ENCODE measurements at regions not wholly inside any gene's neighbourhood (a gene's known extent, or its start where the extent isn't known, plus 50 kb on each side); places are given as distances from the start of the nearest gene placed in this dataset.
"Not testable (repeated sequence)": the region's sequence is repeated elsewhere in the genome, so short reads cannot be mapped to it uniquely, and the experiment has no call there.

DNA sequence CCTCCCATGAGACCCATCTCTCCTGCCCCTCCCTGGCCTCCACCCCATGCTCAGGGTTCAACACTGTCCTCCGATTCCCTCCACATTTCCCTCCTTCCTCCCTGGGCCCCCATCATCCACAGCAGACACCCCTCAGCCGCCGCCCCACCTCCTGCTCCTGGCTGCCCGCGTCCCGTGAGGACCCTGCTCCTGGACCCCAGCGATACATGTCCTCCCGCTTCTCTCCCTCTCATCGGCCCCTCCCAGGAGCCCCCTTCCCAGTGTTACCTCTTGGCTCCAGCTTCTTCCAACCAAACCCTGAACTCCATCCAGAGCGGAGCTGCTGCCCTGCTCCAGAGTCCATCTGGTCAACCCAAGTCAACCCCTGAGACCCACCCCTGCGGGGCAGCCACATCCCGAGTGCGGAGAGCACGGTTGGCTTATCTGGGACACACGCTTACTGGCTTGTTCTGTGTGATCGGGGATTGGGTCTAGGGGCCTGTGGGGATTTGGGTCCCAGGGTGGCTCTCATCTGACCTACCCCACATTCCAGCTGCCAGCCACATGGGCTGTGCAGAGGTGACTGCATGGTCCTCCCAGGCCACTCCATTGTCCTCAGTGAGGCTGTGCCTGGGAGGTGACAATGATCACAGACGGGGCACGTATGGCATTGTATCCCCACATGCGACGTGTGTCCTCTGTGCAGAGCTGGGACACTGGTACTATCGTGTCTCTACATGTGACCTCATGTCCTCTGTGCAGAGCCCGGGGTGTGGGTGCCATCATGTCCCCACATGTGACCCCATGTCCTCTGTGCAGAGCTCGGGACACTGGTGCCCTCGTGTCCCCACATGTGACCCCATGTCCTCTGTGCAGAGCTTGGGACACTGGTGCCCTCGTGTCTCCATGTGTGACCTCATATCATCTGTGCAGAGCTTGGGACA, 333.6 kb downstream of the ADGRD1 start:
- no peak for DNase-seq

DNA sequence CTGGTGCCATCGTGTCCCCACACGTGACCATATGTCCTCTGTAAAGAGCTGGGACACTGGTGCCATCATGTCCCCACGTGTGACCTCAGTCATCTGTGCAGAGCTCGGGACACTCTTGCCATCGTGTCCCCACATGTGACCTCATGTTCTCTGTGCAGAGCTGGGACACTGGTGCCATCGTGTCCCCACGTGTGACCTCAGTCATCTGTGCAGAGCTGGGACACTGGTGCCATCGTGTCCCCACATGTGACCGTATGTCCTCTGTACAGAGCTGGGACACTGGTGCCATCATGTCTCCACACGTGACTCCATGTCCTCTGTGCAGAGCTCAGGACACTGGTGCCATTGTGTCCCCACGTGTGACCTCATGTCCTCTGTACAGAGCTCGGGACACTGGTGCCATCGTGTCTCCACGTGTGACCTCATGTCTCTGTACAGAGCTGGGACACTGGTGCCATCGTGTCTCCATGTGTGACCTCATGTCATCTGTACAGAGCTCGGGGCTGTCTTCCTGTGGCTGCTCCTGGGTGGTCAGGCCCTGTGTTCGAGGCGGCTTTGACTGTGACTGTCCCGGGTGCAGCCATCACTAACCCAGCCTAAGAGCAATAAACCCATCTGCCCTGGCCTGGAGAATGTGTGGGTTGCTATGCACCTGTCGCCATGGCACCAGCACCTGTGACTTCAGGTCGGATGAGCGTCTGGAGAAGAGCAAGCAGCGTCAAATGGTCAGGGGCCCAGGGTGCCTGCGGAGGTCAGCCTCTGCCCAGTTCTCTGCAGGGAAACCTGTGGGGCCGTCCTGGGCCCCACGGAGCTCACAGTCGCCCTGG, 334.4 kb downstream of the ADGRD1 start:
- no peak for DNase-seq

DNA sequence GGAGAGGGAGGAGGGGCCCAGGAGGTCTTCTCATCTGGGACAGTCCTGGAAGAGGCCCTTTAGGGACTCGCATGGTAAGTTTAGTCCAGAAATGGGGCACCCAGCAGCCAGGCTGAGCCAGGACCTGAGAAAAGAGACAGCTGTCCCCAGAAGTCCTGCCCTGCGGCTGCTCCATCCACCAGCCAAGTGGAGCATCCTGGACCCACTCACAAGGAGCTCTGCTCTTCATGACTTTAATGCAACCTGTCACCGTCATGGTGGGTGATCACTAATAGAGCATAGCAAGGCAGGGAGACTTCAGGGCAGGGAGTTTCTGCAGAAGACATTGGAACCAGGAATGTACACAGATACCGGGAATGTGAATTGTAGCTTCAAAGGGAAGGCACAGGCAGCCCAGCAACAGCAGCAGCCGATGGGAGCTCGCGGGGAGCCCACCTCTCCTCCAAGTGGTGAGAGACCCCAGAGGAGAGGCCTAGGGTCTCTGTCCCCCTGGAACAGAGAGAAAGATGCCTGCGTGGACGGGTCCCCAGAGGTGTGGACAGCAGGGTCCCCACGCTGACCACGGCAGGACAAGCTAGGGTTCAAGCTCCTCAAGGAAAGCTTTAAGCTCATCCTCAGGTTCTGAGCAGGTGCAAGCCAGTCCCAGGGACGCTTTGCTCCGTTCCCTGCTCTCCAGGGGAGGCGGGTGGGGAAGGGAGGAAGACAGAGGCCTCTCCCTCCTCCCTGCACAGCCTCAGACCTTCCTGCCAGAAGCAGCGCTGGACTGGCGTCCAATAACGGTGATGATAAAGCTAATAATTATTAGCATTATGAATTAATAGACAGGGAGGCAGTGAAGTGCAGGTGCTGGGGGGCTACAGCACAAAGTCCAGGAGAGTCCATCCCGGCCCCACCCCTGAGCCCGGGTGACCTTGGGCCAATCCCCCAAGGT, 335.3 kb downstream of the ADGRD1 start:
- DNase-seq = not testable (repeated sequence)

DNA sequence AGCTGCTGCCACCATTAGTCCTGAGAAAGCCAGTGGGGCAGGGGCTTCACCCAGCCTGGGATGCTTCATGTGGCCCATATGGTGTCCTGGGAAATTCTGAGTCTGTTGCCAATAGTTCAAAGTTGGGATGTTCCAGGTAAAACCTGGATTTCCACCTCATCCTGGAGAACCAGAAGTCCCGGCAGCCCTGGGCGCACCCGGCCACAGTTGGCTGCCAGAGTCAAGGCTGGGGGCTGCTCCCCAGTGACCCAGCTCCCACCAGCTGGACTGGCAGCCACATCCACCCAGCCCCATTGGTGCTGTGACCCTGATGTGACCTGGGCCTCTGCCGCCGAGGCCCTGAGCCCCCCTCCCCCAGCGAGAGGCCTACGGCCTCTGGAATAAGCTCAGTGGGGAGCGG, 336.1 kb downstream of the ADGRD1 start:
- not testable (repeated sequence) for DNase-seq

DNA sequence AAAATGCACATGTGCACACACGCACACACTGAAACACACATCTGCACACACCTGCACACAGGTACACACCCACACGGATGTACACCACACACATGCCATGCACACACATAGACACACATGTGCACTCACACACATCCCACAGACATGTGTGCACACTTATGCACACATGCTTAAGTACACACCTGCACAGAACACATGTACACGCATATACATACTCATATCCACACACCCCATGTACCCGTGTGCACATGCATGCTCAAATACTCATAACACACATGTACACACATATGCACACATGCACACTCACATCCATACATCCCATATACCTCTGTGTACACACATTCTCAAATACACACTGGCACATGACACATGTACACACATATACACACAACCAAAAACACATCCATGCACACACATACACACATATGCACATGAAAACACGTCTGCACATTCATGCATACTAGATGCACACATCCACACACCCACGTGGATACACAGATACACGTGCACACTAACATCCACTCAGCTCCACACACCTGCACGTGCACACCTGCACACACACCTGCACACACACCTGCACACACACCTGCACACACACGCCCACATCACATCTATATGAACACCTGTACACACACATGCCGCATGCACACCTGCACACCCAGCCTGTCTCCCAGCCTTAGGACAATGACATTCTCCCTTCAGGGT, 336.7 kb downstream of the ADGRD1 start:
- no peak for DNase-seq

DNA sequence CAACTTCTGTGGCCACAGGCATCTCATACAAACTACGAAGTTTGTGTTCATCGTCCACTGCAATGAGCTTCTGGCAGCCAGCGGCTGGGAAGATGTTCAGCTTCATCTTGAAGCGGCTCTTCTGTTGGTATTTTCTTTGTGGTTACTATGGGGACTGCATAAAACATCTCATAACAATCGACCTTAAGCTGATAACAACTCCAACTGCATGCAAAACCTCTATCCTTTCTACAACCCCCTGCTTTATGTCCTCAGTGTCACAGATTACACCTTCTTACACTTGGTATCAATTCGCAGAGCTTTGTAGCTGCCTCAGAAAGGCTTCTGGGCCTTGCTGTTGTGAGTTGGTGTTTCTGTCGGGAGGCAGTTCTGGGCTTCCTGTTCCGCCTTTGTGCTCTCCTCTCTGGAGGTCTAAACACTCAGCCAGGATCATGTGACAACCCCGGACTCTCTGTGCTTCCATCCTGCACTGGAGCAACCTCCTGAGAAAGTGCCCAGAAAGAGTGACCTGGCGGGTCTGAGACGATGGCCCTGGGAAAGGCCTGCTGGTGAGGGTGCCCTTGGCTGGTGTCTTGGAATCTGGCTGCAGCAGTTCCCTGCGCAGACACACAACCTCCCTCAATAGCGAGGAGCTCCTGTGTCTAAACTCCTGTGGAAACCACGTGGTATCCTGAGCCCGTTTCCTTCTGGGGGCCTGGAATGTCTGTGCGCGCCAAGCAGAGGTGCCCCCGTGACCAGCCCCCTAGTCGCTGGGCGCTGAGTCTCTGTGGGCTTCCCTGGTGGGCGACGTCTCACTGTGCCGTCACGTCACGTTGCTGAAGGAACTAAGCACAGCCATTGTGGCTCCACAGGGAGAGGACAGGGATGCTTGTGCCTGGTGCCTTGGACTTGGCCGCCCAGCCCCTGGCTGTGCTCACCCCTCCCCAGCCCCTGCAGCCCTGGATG, 339.6 kb downstream of the ADGRD1 start:
- DNase-seq = peak in 8 of 58 donors; percentile 4 to 42 (median 20)

DNA sequence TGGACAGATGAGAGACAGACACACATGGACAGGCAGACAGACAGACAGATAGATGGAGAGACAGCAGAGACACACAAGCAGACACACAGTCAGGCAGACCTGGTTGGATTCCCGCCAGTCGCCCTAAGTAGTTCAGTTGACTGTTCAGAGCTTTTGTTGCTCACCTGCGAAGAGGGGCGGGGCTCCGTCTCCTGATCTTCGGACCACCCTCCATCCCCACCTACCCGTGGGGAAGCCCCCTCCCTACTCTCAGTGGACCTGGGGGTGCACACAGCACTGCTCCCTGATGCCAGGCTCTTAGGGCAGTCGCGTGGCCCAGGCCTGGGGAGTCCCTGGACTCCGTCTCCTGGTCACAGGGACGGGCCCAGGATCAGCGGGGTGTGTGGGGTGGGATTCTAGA, 341.0 kb downstream of the ADGRD1 start:
- DNase-seq = not testable (repeated sequence)

DNA sequence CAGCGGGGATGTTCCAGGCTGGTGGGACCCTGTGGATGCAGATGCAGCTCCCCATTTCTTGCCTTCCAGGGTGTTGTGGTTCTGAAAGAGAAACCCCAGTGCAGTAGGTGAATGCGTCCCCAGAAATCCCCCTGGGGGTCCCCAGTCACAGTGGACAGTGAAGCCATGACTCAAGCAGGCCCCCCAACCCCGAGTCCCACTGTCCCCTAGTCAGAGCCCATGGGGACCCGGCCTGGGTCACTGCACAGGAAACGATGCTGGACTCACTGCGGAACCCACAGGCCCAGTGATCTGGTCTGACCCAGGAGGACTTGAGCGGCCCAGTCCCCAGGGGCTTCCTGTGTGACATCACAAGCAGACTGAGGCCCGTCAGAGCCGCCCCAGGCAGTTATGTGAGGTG, 341.4 kb downstream of the ADGRD1 start:
- not testable (repeated sequence) for DNase-seq

DNA sequence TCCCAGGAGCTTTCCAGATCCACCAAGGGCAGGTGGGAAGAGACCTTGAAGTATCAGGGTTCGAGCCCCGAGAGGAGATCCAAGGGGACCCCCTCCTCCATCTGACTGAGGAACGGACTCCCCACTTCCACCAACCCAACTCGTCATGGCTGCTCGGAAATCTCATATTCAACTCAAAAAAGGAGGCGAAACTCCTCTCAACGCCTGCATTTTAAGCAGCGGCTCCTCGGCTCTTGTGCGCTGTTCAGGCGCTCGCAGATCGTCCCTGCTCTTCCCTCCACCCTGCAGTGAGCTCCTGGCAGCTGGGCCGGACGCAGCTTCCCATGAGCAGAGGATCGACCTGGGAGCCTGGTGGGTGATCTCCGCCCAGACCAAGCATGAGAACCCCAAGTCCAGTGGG, 341.9 kb downstream of the ADGRD1 start:
- not testable (repeated sequence) for DNase-seq

DNA sequence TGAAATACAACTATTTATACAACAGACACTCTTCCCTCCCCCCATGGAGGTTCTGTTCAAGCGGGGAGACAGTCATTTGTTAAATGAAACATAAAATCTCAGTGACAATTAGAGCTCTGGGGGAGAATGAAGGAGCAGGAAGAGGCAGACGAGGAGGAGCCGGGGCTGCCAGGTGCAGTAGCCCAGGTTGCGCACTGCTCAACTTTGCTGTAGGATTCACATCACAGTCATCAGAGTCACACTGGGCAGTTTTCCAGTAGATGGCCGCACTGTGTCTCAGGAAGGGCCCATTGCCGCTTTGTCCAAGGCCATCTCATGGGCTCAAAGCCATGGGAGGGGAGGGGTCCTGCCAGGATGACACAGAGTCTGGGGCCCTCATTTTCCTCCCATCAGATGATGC, 342.4 kb downstream of the ADGRD1 start:
- DNase-seq = not testable (repeated sequence)

DNA sequence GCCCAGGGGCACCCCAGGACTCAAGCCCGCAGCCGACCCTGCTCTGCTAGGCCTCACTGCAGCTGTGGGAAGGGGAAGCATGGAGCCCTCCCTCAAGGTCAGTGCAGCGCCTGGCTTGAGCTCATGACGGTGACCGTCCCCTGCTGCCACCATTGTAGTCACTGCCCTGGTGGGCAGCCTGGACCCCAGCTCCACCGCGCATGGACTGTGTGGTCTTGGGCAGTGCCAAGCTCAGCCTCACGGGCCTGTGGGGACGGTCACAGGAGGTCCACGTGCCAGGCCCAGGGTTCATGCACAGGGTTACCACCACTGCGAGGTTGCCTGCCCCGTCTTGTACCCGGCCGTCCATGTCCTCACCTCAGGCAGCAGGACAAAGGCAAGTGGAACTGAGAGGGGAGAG, 342.9 kb downstream of the ADGRD1 start:
- DNase-seq = not testable (repeated sequence)

DNA sequence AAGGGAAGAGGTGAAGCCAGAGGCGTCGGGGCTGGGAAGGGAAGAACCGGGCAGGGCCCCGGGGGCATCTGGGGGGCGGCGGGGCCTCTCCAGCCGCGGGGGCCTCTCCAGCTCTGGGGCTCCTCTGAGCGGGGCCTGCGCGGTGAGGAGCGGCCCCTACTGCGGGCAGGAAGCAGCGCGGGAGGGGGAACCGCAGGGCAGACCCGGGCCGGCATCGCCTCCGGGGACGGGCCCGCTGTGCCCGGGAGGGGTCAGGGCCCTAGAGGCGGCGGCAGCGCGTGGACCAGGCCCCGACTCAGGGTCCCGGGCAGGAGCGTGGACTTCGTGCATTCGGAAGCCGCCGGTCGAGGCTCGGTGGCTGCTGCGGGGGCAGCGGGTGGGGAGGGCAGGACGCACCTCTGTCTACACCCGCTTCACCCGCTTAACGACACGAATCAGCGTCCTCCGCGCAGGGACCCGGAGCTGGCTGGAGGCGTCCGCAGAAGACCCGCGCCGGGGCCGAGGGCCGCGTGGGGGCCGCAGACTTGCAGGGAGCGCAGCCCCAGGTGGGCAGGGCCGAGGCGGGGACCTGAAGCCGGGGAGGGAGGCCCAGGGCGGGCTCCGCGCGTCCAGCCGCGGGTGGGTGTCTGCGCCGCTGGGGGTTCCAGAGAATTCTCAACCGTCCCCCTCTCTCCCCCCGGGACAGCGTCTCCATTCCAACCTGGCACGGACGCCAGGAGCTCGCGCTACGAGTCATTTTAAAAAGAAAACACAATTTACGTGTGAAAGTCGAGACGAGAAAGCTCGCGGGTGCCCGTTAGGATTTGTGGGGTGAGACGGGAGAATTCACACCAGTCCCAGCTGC, 345.0 kb downstream of the ADGRD1 start:
- DNase-seq = not testable (repeated sequence)

DNA sequence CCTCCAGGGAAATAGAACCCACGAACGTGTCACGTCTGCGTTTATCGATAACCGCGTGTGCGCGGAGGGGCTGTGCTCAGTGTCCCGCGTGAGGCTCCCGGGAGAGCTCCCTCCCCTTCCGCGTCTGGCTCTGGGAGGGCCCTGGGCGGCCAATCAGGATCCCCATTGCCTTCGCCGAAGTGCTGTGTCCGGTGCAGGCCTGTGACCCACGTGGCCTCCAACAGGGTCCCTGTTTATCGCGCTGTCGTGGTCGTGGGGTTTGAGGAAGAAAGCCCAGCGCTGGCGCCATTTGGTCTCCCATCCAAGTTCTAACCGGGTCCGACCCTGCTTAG, 345.6 kb downstream of the ADGRD1 start:
- DNase-seq = not testable (repeated sequence)

DNA sequence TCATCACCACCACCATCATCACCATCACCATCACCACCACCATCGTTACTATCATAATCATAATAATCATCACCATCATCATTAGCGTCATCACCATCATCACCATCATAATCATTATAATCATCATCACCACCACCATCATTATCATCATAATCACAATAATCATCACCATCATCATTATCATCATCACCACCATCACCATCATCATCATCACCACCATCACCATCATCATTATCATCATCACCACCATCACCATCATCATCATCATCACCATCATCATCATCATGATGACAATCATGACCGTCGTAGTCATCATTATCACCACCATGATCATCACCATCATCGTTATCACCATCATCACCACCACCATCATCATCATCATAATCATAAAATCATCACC, 349.9 kb downstream of the ADGRD1 start:
- DNase-seq = not testable (repeated sequence)

DNA sequence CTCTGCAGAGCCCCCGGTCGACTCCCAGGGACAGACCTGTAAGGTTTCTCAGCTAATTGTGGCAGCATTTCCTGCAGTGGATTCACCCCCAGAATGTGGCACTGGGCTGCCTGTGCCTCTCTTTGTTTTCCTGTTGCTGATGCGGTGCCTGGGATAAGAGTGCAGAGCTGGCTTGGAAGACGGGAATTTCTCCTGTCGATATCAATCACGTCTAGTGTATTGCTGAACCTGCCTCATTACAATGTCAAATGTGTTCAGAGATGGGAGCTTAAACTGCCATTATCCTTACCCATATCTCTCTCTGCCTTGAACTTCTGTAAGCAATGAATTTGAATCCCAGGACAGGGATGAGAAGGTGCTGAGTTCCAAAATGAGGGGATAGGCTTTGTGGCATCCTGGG, 350.9 kb downstream of the ADGRD1 start:
- DNase-seq = not testable (repeated sequence)

DNA sequence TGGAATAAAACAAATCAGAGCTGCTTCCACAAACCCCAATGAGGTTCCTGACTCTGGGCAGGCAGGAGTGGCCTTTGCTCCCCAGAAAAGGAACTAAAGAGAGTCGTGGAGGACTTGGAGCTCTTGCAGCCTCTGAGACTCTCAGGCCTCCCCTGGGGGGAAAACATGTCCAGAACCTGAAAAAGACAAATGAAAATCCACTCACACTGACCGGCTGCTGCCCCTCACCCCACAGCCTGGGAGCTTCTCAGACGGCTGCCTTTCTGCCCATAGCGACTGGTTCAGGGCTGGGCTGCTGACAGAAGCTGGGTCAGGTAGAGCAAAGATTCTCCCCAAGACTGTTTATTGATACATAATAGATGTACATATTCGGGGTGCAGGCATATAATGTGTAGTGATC, 356.0 kb downstream of the ADGRD1 start:
- no peak for DNase-seq

DNA sequence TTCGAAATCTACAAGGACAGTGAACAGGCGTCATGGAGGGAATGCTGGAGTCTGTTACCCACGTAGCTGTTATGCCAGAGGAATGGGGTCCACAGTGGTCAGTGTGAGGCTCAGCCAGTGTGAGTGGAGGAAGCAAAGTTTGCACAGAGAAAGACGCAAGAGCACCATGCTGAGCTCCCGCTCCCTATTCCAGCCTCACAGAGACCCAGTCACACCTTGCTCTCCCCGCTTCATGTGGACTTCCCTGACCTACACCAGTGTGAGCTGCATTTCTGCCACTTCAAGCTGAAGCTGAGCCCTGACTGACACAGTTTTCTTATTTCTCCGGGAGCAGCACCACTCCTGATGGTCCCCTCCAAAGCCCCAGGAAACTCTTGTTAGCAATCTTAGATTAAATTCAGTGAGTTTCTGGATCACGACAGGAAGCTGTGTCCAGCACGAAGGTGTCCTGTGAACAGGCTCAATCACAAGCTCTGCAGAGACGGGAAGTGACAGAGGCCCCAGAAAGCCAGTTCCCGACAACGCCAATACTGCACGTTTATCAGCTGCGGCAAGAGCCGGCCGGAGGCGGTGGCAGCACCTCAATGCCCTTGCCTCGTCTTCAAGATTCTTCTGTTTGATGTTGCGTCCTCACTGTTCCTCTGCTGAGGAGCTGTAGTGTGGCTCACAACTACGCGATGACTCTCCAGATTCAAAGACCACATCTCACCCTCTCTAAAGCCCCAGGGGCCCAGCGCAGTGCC, 356.7 kb downstream of the ADGRD1 start:
- not testable (repeated sequence) for DNase-seq

DNA sequence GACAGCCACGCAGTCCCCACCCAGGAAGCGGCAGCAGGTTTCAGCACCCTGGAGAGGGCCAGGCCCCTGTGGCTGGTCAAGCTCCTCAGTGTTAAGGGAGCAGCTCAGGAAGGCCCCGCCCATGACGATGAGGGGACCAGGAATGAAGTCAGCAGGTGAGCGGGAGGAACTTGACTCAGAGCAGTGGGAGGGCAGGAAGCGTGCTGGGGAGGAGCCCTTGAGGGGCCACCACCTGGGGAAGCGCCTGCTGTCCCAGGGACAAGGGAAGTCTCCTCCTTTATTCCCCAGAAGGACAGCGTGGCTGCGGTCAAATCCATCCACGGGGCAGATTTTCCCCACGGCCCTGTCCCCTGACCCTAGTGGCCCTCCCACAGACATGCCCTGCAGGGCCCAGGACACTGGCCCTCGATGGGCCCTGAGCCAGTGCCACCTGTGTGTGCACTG, 357.6 kb downstream of the ADGRD1 start:
- DNase-seq = not testable (repeated sequence)
